WTC11 (cell line): ENCODE measurements at regions not wholly inside any gene's neighbourhood (a gene's known extent, or its start where the extent isn't known, plus 50 kb on each side); places are given as distances from the start of the nearest gene placed in this dataset.

Experiments
- ESRRA ChIP-seq: sonication (generic); formaldehyde crosslinking; IDR thresholded peaks from 2 replicates; pipeline ENCODE4 v1.8.1; 2022; ENCODE audit warnings: mild to moderate bottlenecking, missing genetic modification reagents, borderline replicate concordance
- ETV6 ChIP-seq: sonication (generic); formaldehyde crosslinking; IDR thresholded peaks from 2 replicates; pipeline ENCODE4 v1.8.1; 2022; ENCODE audit warnings: mild to moderate bottlenecking, missing genetic modification reagents
- GTF2I ChIP-seq: fragments of 250-450 bp; sonication (Bioruptor Pico); conservative IDR thresholded peaks from 2 replicates; pipeline ENCODE4 v1.4.0; 2021; ENCODE audit warnings: mild to moderate bottlenecking
- JUN ChIP-seq: sonication (generic); formaldehyde crosslinking; IDR thresholded peaks from 2 replicates; pipeline ENCODE4 v1.8.0; 2023; ENCODE audit warnings: mild to moderate bottlenecking, missing genetic modification reagents
- NR1H2 ChIP-seq: sonication (generic); formaldehyde crosslinking; IDR thresholded peaks from 2 replicates; pipeline ENCODE4 v1.9.0; 2021; ENCODE audit warnings: mild to moderate bottlenecking, moderate library complexity, missing genetic modification reagents
- TEAD4 ChIP-seq: sonication (generic); formaldehyde crosslinking; IDR thresholded peaks from 2 replicates; pipeline ENCODE4 v1.8.0; 2022; ENCODE audit warnings: mild to moderate bottlenecking, missing genetic modification reagents
- TF ChIP-seq, protein P1 (sequence below): fragments of 200-600 bp; IDR thresholded peaks from 2 replicates; pipeline ENCODE4 v1.8.0; 2022; ENCODE audit warnings: antibody characterized with exemption
- TF ChIP-seq, protein P2 (sequence below): fragments of 250-450 bp; sonication (Bioruptor Pico); IDR thresholded peaks from 2 replicates; pipeline ENCODE4 v2.1.2; 2022; ENCODE audit warnings: mild to moderate bottlenecking, moderate library complexity
- TF ChIP-seq, protein P3 (sequence below): sonication (generic); formaldehyde crosslinking; IDR thresholded peaks from 2 replicates; pipeline ENCODE4 v1.8.0; 2022; ENCODE audit warnings: mild to moderate bottlenecking, missing genetic modification reagents
- TF ChIP-seq, protein P4 (sequence below): sonication (generic); formaldehyde crosslinking; IDR thresholded peaks from 2 replicates; pipeline ENCODE4 v1.8.0; 2022; ENCODE audit warnings: mild to moderate bottlenecking, missing genetic modification reagents

GRCh38 chr7:26043801-26044200, 108.2 kb upstream of the NFE2L3 start:
- TF ChIP-seq NR1H2 (CRISPR knock-in tag), result no peak
- TF ChIP-seq, protein P1, sequence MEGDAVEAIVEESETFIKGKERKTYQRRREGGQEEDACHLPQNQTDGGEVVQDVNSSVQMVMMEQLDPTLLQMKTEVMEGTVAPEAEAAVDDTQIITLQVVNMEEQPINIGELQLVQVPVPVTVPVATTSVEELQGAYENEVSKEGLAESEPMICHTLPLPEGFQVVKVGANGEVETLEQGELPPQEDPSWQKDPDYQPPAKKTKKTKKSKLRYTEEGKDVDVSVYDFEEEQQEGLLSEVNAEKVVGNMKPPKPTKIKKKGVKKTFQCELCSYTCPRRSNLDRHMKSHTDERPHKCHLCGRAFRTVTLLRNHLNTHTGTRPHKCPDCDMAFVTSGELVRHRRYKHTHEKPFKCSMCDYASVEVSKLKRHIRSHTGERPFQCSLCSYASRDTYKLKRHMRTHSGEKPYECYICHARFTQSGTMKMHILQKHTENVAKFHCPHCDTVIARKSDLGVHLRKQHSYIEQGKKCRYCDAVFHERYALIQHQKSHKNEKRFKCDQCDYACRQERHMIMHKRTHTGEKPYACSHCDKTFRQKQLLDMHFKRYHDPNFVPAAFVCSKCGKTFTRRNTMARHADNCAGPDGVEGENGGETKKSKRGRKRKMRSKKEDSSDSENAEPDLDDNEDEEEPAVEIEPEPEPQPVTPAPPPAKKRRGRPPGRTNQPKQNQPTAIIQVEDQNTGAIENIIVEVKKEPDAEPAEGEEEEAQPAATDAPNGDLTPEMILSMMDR, result no peak
- TF ChIP-seq, protein P2, sequence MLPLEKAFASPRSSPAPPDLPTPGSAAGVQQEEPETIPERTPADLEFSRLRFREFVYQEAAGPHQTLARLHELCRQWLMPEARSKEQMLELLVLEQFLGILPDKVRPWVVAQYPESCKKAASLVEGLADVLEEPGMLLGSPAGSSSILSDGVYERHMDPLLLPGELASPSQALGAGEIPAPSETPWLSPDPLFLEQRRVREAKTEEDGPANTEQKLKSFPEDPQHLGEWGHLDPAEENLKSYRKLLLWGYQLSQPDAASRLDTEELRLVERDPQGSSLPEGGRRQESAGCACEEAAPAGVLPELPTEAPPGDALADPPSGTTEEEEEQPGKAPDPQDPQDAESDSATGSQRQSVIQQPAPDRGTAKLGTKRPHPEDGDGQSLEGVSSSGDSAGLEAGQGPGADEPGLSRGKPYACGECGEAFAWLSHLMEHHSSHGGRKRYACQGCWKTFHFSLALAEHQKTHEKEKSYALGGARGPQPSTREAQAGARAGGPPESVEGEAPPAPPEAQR (CRISPR knock-in tag), result no peak
- TF ChIP-seq GTF2I (CRISPR knock-in tag), result no peak
- TF ChIP-seq, protein P3, sequence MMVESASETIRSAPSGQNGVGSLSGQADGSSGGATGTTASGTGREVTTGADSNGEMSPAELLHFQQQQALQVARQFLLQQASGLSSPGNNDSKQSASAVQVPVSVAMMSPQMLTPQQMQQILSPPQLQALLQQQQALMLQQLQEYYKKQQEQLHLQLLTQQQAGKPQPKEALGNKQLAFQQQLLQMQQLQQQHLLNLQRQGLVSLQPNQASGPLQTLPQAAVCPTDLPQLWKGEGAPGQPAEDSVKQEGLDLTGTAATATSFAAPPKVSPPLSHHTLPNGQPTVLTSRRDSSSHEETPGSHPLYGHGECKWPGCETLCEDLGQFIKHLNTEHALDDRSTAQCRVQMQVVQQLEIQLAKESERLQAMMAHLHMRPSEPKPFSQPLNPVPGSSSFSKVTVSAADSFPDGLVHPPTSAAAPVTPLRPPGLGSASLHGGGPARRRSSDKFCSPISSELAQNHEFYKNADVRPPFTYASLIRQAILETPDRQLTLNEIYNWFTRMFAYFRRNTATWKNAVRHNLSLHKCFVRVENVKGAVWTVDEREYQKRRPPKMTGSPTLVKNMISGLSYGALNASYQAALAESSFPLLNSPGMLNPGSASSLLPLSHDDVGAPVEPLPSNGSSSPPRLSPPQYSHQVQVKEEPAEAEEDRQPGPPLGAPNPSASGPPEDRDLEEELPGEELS, result no peak
- TF ChIP-seq JUN (CRISPR knock-in tag), result no peak
- TF ChIP-seq ESRRA (CRISPR knock-in tag), result no peak
- no peak for TF ChIP-seq ETV6 (CRISPR knock-in tag)
- no peak for TF ChIP-seq TEAD4
- TF ChIP-seq, protein P4, sequence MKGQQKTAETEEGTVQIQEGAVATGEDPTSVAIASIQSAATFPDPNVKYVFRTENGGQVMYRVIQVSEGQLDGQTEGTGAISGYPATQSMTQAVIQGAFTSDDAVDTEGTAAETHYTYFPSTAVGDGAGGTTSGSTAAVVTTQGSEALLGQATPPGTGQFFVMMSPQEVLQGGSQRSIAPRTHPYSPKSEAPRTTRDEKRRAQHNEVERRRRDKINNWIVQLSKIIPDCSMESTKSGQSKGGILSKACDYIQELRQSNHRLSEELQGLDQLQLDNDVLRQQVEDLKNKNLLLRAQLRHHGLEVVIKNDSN (CRISPR knock-in tag), result no peak
